ENCODE measurements at regions not wholly inside any gene's neighbourhood (a gene's known extent, or its start where the extent isn't known, plus 50 kb on each side); places are given as distances from the start of the nearest gene placed in this dataset.

- H3K27me3 ChIP-seq = no peaks in the 10 kb centered on the region
- peaks cover 8 to 30% (median 20%) of the 10 kb centered on the region in 10 experiments; a peak in 18 of 20 replicates for H3K4me1 ChIP-seq
- no peaks in the 10 kb centered on the region for H3K36me3 ChIP-seq
- H3K9me3 ChIP-seq (replicated peaks in 1 of 11) = no peaks in the 10 kb centered on the region
- H3K4me2 ChIP-seq = peak overlapping the region in 10 of 11 experiments; percentile 9 to 81 (median 49); a peak in 18 of 22 replicates
- no peak overlapping the region for H3K9ac ChIP-seq
- no peaks in the 10 kb centered on the region for H4K20me1 ChIP-seq
- H3K27ac ChIP-seq = 0 out of 22 replicates have a peak overlapping the region, but pooled peaks of 1 of the 11 experiments have one; percentile 6
- H3K4me3 ChIP-seq = no peak overlapping the region; a peak in 1 of 20 replicates
- TF ChIP-seq Cebpa-rat (IDR thresholded peaks at IDR 0.05) = no peak
These were observed 269.8 kb downstream of the TMEM38B start for GRCh38 chr9:105964156-105964555.

GRCh38 chr9:105966834-105967233 lies 272.5 kb downstream of the TMEM38B start:
- Histone ChIP-seq H3K4me1 (peaks cover 8 to 23% (median 17%) of the 10 kb centered on the region in 10 experiments; a peak in 18 of 20 replicates), H3K9ac (no peak overlapping the region), H3K36me3 (no peaks in the 10 kb centered on the region), H3K9me3 (replicated peaks in 1 of 11) (no peaks in the 10 kb centered on the region), H4K20me1 (no peaks in the 10 kb centered on the region), H3K27me3 (no peaks in the 10 kb centered on the region), H3K4me3 (no peak overlapping the region), H3K4me2 (no peak overlapping the region), H3K27ac (no peak overlapping the region)
- no peak for TF ChIP-seq Cebpa-rat (IDR thresholded peaks at IDR 0.05)

GRCh38 chr9:105967248-105967647 lies 272.9 kb downstream of the TMEM38B start:
- H3K4me1 ChIP-seq = peaks cover 10 to 27% (median 21%) of the 10 kb centered on the region in 10 experiments; a peak in 18 of 20 replicates
- no peak overlapping the region for H3K9ac ChIP-seq

GRCh38 chr9:105967797-105968196 lies 273.5 kb downstream of the TMEM38B start:
- H3K9me3 ChIP-seq (replicated peaks in 1 of 11) = no peaks in the 10 kb centered on the region
- no peak overlapping the region for H3K27ac ChIP-seq
- no peak overlapping the region for H3K4me3 ChIP-seq
- H4K20me1 ChIP-seq = no peaks in the 10 kb centered on the region
- no peak overlapping the region for H3K9ac ChIP-seq
- no peaks in the 10 kb centered on the region for H3K27me3 ChIP-seq
- H3K4me1 ChIP-seq = peaks cover 11 to 31% (median 26%) of the 10 kb centered on the region in 10 experiments; a peak in 18 of 20 replicates
- TF ChIP-seq Cebpa-rat (IDR thresholded peaks at IDR 0.05) = no peak
- H3K4me2 ChIP-seq = no peak overlapping the region
- H3K36me3 ChIP-seq = no peaks in the 10 kb centered on the region

More at GRCh38 chr9:105967248-105967647, 272.9 kb downstream of the TMEM38B start:
- TF ChIP-seq Cebpa-rat (IDR thresholded peaks at IDR 0.05) = no peak
- Histone ChIP-seq H4K20me1 (no peaks in the 10 kb centered on the region), H3K9me3 (replicated peaks in 1 of 11) (no peaks in the 10 kb centered on the region), H3K4me3 (no peak overlapping the region), H3K27ac (no peak overlapping the region), H3K4me2 (no peak overlapping the region), H3K27me3 (no peaks in the 10 kb centered on the region), H3K36me3 (no peaks in the 10 kb centered on the region)

GRCh38 chr9:105968811-105969466 lies 274.6 kb downstream of the TMEM38B start:
- Histone ChIP-seq H3K36me3 (no peaks in the 10 kb centered on the region), H3K4me3 (no peak overlapping the region), H3K9ac (no peak overlapping the region), H4K20me1 (no peaks in the 10 kb centered on the region), H3K4me2 (no peak overlapping the region), H3K27ac (no peak overlapping the region), H3K9me3 (replicated peaks in 1 of 11) (no peaks in the 10 kb centered on the region), H3K27me3 (no peaks in the 10 kb centered on the region), H3K4me1 (peaks cover 4 to 27% (median 20%) of the 10 kb centered on the region in 10 experiments; a peak in 18 of 20 replicates)
- no peak for TF ChIP-seq Cebpa-rat (IDR thresholded peaks at IDR 0.05)

GRCh38 chr9:105969636-105970035 lies 275.3 kb downstream of the TMEM38B start:
- Histone ChIP-seq H3K9me3 (replicated peaks in 1 of 11) (no peaks in the 10 kb centered on the region), H3K36me3 (no peaks in the 10 kb centered on the region), H3K4me2 (no peak overlapping the region), H4K20me1 (no peaks in the 10 kb centered on the region), H3K4me3 (no peak overlapping the region), H3K9ac (no peak overlapping the region), H3K4me1 (peaks cover 0 to 27% (median 15%) of the 10 kb centered on the region in 10 experiments; a peak in 16 of 20 replicates), H3K27ac (no peak overlapping the region), H3K27me3 (no peaks in the 10 kb centered on the region)
- no peak for TF ChIP-seq Cebpa-rat (IDR thresholded peaks at IDR 0.05)

GRCh38 chr9:105971986-105972385 lies 277.6 kb downstream of the TMEM38B start:
- Histone ChIP-seq H3K36me3 (no peaks in the 10 kb centered on the region), H3K27me3 (no peaks in the 10 kb centered on the region), H3K27ac (no peak overlapping the region), H3K9me3 (replicated peaks in 1 of 11) (no peaks in the 10 kb centered on the region), H3K9ac (no peak overlapping the region), H3K4me2 (peak overlapping the region in 8 of 11 experiments; percentile 33 to 71 (median 51); a peak in 11 of 22 replicates), H3K4me1 (peaks cover 0 to 47% (median 29%) of the 10 kb centered on the region in 10 experiments; a peak in 17 of 20 replicates), H3K4me3 (no peak overlapping the region), H4K20me1 (no peaks in the 10 kb centered on the region)
- no peak for TF ChIP-seq Cebpa-rat (IDR thresholded peaks at IDR 0.05)

- Histone ChIP-seq H3K4me1 (peaks cover 0 to 47% (median 29%) of the 10 kb centered on the region in 10 experiments; a peak in 17 of 20 replicates), H3K4me2 (peak overlapping the region in 8 of 11 experiments; percentile 33 to 71 (median 51); a peak in 17 of 22 replicates), H3K9me3 (replicated peaks in 1 of 11) (no peaks in the 10 kb centered on the region), H3K27ac (no peak overlapping the region), H3K4me3 (no peak overlapping the region), H3K27me3 (no peaks in the 10 kb centered on the region), H3K9ac (no peak overlapping the region), H4K20me1 (no peaks in the 10 kb centered on the region), H3K36me3 (no peaks in the 10 kb centered on the region)
- TF ChIP-seq Cebpa-rat (IDR thresholded peaks at IDR 0.05) = no peak
These were observed 278.3 kb downstream of the TMEM38B start for GRCh38 chr9:105972466-105973204.

- no peak for TF ChIP-seq Cebpa-rat (IDR thresholded peaks at IDR 0.05)
- Histone ChIP-seq H3K4me2 (peak overlapping the region in 1 of 11 experiments; percentile 65; a peak in 2 of 22 replicates), H3K4me3 (no peak overlapping the region), H3K9ac (no peak overlapping the region), H4K20me1 (no peaks in the 10 kb centered on the region), H3K36me3 (no peaks in the 10 kb centered on the region), H3K27ac (no peak overlapping the region), H3K27me3 (no peaks in the 10 kb centered on the region), H3K9me3 (replicated peaks in 1 of 11) (no peaks in the 10 kb centered on the region), H3K4me1 (peaks cover 0 to 47% (median 29%) of the 10 kb centered on the region in 10 experiments; a peak in 17 of 20 replicates)
These were observed 279.6 kb downstream of the TMEM38B start for GRCh38 chr9:105973951-105974351.

Measured in BLaER1 treated with 17β-estradiol and CSF1 and Interleukin-3, amounts not matched to agents 10 nM and 100 nM (cell line).